Upper lobe of left lung (tissue), 4 donors: ENCODE measurements at regions not wholly inside any gene's neighbourhood (a gene's known extent, or its start where the extent isn't known, plus 50 kb on each side); places are given as distances from the start of the nearest gene placed in this dataset.

Experiments
- POLR2A ChIP-seq, 4 donors: fragments of 450-650 bp; IDR thresholded peaks; one replicate each; pipeline ENCODE4 v1.5.1; 2016 to 2017; ENCODE audit warnings: antibody characterized with exemption in 4 of 4, mild to moderate bottlenecking in 2 of 4
- TF ChIP-seq, protein P1 (sequence below), 6 experiments: fragments of 450-650 bp in 4 of 6; fragments of 200-600 bp in 2 of 6; sonication (generic) in 2 of 6; IDR thresholded peaks; one replicate each; pipeline ENCODE4 v1.5.1; 2016 to 2019; ENCODE audit warnings: antibody characterized with exemption in 6 of 6

DNA sequence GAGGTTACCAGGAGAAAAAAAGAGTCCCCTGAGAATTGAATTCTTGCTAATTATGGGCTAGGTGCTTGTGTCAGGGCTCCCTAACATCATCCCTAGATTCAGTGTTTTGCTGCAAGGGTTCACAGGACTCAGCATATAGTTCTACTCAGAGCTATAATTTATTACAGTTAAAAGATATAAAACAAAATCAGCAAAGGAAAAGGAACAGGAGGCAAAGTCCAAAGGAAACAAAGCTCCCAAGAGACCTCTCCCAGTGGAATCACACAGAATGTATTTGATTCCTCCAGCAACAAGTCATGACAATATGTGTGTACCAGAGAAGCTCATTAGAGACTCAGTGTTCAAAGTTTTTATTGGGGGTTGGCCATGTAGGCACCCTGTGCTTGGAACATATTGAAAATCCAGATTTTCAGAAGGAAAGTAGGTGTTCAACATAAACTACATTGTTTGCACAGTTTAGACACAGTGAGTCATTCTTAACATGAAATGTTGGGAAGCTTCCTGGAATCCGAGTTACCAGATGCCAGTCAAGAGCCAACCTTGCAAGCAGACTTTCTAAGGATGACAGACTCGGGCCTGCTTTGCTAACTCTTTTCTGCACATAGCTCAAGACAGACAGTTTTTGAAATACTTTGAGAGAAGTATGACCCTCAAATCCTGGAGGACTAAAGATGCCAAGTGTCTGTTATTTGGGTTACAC is 311.3 kb upstream of the EMCN start:
- TF ChIP-seq, protein P1, sequence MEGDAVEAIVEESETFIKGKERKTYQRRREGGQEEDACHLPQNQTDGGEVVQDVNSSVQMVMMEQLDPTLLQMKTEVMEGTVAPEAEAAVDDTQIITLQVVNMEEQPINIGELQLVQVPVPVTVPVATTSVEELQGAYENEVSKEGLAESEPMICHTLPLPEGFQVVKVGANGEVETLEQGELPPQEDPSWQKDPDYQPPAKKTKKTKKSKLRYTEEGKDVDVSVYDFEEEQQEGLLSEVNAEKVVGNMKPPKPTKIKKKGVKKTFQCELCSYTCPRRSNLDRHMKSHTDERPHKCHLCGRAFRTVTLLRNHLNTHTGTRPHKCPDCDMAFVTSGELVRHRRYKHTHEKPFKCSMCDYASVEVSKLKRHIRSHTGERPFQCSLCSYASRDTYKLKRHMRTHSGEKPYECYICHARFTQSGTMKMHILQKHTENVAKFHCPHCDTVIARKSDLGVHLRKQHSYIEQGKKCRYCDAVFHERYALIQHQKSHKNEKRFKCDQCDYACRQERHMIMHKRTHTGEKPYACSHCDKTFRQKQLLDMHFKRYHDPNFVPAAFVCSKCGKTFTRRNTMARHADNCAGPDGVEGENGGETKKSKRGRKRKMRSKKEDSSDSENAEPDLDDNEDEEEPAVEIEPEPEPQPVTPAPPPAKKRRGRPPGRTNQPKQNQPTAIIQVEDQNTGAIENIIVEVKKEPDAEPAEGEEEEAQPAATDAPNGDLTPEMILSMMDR (IDR thresholded peaks at IDR 0.05): no peak
- TF ChIP-seq POLR2A (IDR thresholded peaks at IDR 0.05): no peak
